ENCODE measurements at regions not wholly inside any gene's neighbourhood (a gene's known extent, or its start where the extent isn't known, plus 50 kb on each side); places are given as distances from the start of the nearest gene placed in this dataset.
"Not testable (repeated sequence)": the region's sequence is repeated elsewhere in the genome, so short reads cannot be mapped to it uniquely, and the experiment has no call there.

DNA sequence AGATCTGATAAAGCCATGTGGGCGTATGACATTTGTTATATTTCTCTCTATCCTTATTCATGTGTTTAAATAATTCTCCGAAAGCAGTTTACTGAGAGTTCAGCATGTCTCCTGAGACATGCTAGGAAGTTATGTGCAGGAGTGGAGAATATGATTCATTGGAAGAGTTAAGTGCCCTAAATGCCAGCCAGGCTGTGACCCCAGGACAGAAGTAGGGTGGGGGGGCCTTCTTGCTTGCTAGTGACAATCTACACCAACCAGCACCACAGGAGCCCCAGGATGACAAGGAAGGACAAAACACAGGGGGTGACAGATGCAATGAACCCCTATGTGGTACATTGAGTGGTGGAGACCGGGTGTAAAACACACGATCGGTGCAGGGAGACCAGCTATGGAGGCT lies 79.5 kb upstream of the PLGLB2 start:
- not testable (repeated sequence) for TF ChIP-seq EGR1 (IDR thresholded peaks at IDR 0.05; ENCODE audit: low read depth in 2 of 2); CTCF (IDR thresholded peaks at IDR 0.05; ENCODE audit: low read depth, low read length, missing input control); YY1 (IDR thresholded peaks at IDR 0.05); SP1 (IDR thresholded peaks at IDR 0.05); FOXA1 (IDR thresholded peaks at IDR 0.05); REST (IDR thresholded peaks at IDR 0.05); RAD21 (IDR thresholded peaks at IDR 0.05)
- TF ChIP-seq, protein P1, sequence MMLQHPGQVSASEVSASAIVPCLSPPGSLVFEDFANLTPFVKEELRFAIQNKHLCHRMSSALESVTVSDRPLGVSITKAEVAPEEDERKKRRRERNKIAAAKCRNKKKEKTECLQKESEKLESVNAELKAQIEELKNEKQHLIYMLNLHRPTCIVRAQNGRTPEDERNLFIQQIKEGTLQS (IDR thresholded peaks at IDR 0.05) = not testable (repeated sequence)
